ENCODE measurements at regions not wholly inside any gene's neighbourhood (a gene's known extent, or its start where the extent isn't known, plus 50 kb on each side); places are given as distances from the start of the nearest gene placed in this dataset.

DNA sequence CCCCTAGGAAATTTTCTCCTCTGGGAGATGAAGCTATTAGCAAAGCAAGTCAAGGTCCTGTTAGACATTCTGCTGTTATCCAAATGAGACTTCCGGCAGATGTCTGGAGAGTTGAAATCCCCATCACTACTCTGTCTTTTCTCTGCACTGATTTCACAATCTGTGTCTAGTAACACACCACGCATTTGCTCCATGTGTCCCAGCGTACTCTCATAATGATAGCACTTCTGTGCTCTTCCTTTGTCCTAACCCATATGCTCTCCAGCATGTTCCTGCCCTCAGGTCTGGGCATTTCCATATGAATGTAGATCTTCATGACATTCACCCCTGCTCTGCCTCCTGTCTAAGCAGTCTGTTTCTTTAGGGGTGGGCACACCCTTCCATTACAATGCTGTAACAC is 1949.0 kb upstream of the WWC1 start:
- no peak overlapping the region for H2BK120ac ChIP-seq (ENCODE audit: insufficient read depth, low read length, poor library complexity)
- H3K79me1 ChIP-seq (ENCODE audit: low read length): no peaks in the 10 kb centered on the region
- H4K91ac ChIP-seq (ENCODE audit: low read depth, low read length): no peak overlapping the region
- H3K27me3 ChIP-seq (ENCODE audit: insufficient read depth, low read length): no peaks in the 10 kb centered on the region
- H2BK5ac ChIP-seq (ENCODE audit: low read depth, low read length, poor library complexity): no peak overlapping the region
- no peak overlapping the region for H3K4ac ChIP-seq (ENCODE audit: low read depth, low read length)
- H3K4me1 ChIP-seq (ENCODE audit: control insufficient read depth in 1 of 2, insufficient read depth in 2 of 2, low read length in 2 of 2): no peaks in the 10 kb centered on the region
- H3K4me2 ChIP-seq (ENCODE audit: low read length): no peak overlapping the region
- H3K23ac ChIP-seq (ENCODE audit: low read length): no peak overlapping the region
- H3K9me3 ChIP-seq (ENCODE audit: insufficient read depth, low read depth, low read length): no peaks in the 10 kb centered on the region
- H4K8ac ChIP-seq (ENCODE audit: low read depth, low read length): no peak overlapping the region
- DNase-seq: no peak
- no peak overlapping the region for H2BK12ac ChIP-seq (ENCODE audit: low read length)
- H4K12ac ChIP-seq (ENCODE audit: low read depth, low read length): no peak overlapping the region
- no peaks in the 10 kb centered on the region for H3K79me2 ChIP-seq (ENCODE audit: control insufficient read depth, insufficient read depth, low read length, poor library complexity)
- no peak overlapping the region for H3K4me3 ChIP-seq (ENCODE audit: low read depth, low read length)
- H3K14ac ChIP-seq (ENCODE audit: low read length): no peak overlapping the region
- WGBS (ENCODE audit: extremely low coverage, insufficient coverage, insufficient read length): no CpG with 5 or more reads among the region's 3 CpGs
- no peak overlapping the region for H2AK5ac ChIP-seq (ENCODE audit: low read length)
- no peak overlapping the region for H3K18ac ChIP-seq (ENCODE audit: low read length)
- H3K36me3 ChIP-seq (ENCODE audit: control insufficient read depth in 1 of 2, insufficient read depth in 2 of 2, low read length in 2 of 2): no peaks in the 10 kb centered on the region
- no peak overlapping the region for H2AFZ ChIP-seq (ENCODE audit: insufficient read depth, low read length, poor library complexity)
- no peak overlapping the region for H3K27ac ChIP-seq (ENCODE audit: low read depth, low read length)
- H3K9ac ChIP-seq (ENCODE audit: low read length): no peak overlapping the region

- Histone ChIP-seq H3K23ac (ENCODE audit: low read length) (no peak overlapping the region), H3K4me1 (ENCODE audit: control insufficient read depth in 1 of 2, insufficient read depth in 2 of 2, low read length in 2 of 2) (peaks cover 0 to 2% of the 10 kb centered on the region in 2 experiments), H2BK120ac (ENCODE audit: insufficient read depth, low read length, poor library complexity) (no peak overlapping the region), H3K4me2 (ENCODE audit: low read length) (no peak overlapping the region), H3K14ac (ENCODE audit: low read length) (no peak overlapping the region), H4K8ac (ENCODE audit: low read depth, low read length) (no peak overlapping the region), H3K79me2 (ENCODE audit: control insufficient read depth, insufficient read depth, low read length, poor library complexity) (no peaks in the 10 kb centered on the region), H3K9me3 (ENCODE audit: insufficient read depth, low read depth, low read length) (no peaks in the 10 kb centered on the region), H4K12ac (ENCODE audit: low read depth, low read length) (no peak overlapping the region), H3K27ac (ENCODE audit: low read depth, low read length) (no peak overlapping the region), H2AK5ac (ENCODE audit: low read length) (no peak overlapping the region), H4K91ac (ENCODE audit: low read depth, low read length) (no peak overlapping the region), H3K36me3 (ENCODE audit: control insufficient read depth in 1 of 2, insufficient read depth in 2 of 2, low read length in 2 of 2) (no peaks in the 10 kb centered on the region), H2AFZ (ENCODE audit: insufficient read depth, low read length, poor library complexity) (no peak overlapping the region), H3K4ac (ENCODE audit: low read depth, low read length) (no peak overlapping the region), H3K4me3 (ENCODE audit: low read depth, low read length) (no peak overlapping the region), H3K18ac (ENCODE audit: low read length) (no peak overlapping the region), H3K9ac (ENCODE audit: low read length) (no peak overlapping the region), H3K27me3 (ENCODE audit: insufficient read depth, low read length) (no peaks in the 10 kb centered on the region), H3K79me1 (ENCODE audit: low read length) (no peaks in the 10 kb centered on the region), H2BK5ac (ENCODE audit: low read depth, low read length, poor library complexity) (no peak overlapping the region), H2BK12ac (ENCODE audit: low read length) (no peak overlapping the region)
- no peak for DNase-seq
- WGBS (ENCODE audit: extremely low coverage, insufficient coverage, insufficient read length): no CpG with 5 or more reads among the region's 3 CpGs
Observed at GRCh38 chr5:166346726-166347374, 1944.6 kb upstream of the WWC1 start.

DNA sequence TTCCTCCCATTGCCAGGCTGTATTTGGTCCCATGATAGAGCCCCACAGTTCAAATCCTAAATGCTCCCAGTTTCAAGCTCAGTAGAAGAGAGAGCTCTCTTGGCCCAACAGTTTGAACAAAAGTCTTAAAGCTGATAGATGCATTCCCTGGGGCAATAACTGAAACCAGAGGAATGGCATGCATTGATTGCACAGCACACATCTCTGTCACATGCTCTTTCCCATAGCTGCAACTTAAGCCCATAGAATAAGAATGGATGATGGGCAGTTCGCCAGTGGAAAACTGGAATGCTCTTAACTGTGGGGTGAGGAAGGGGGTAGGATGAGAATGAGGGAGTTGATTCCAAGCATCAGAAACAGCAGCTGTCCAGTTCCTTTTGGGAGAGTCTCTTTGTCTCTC is 1942.4 kb upstream of the WWC1 start:
- Histone ChIP-seq H3K79me2 (ENCODE audit: control insufficient read depth, insufficient read depth, low read length, poor library complexity) (no peaks in the 10 kb centered on the region), H4K8ac (ENCODE audit: low read depth, low read length) (no peak overlapping the region), H2AK5ac (ENCODE audit: low read length) (no peak overlapping the region), H3K18ac (ENCODE audit: low read length) (no peak overlapping the region), H2AFZ (ENCODE audit: insufficient read depth, low read length, poor library complexity) (no peak overlapping the region), H3K9me3 (ENCODE audit: insufficient read depth, low read depth, low read length) (no peaks in the 10 kb centered on the region), H3K27ac (ENCODE audit: low read depth, low read length) (no peak overlapping the region), H3K4ac (ENCODE audit: low read depth, low read length) (no peak overlapping the region), H2BK120ac (ENCODE audit: insufficient read depth, low read length, poor library complexity) (no peak overlapping the region), H3K4me2 (ENCODE audit: low read length) (no peak overlapping the region), H3K36me3 (ENCODE audit: control insufficient read depth in 1 of 2, insufficient read depth in 2 of 2, low read length in 2 of 2) (no peaks in the 10 kb centered on the region), H3K27me3 (ENCODE audit: insufficient read depth, low read length) (no peaks in the 10 kb centered on the region), H3K4me1 (ENCODE audit: control insufficient read depth in 1 of 2, insufficient read depth in 2 of 2, low read length in 2 of 2) (peaks cover 0 to 2% of the 10 kb centered on the region in 2 experiments), H2BK12ac (ENCODE audit: low read length) (no peak overlapping the region), H3K79me1 (ENCODE audit: low read length) (no peaks in the 10 kb centered on the region), H3K14ac (ENCODE audit: low read length) (no peak overlapping the region), H2BK5ac (ENCODE audit: low read depth, low read length, poor library complexity) (no peak overlapping the region), H4K91ac (ENCODE audit: low read depth, low read length) (no peak overlapping the region), H3K23ac (ENCODE audit: low read length) (no peak overlapping the region), H4K12ac (ENCODE audit: low read depth, low read length) (no peak overlapping the region), H3K9ac (ENCODE audit: low read length) (no peak overlapping the region), H3K4me3 (ENCODE audit: low read depth, low read length) (no peak overlapping the region)
- WGBS (ENCODE audit: extremely low coverage, insufficient coverage, insufficient read length): no CpG with 5 or more reads among the region's 1 CpG
- peak in 1 of 2 donors; percentile 19 for DNase-seq

- Histone ChIP-seq H4K91ac (ENCODE audit: low read depth, low read length) (no peak overlapping the region), H3K9me3 (ENCODE audit: insufficient read depth, low read depth, low read length) (no peaks in the 10 kb centered on the region), H3K27ac (ENCODE audit: low read depth, low read length) (no peak overlapping the region), H2AK5ac (ENCODE audit: low read length) (no peak overlapping the region), H3K4ac (ENCODE audit: low read depth, low read length) (no peak overlapping the region), H2AFZ (ENCODE audit: insufficient read depth, low read length, poor library complexity) (no peak overlapping the region), H2BK12ac (ENCODE audit: low read length) (no peak overlapping the region), H3K18ac (ENCODE audit: low read length) (no peak overlapping the region), H4K12ac (ENCODE audit: low read depth, low read length) (no peak overlapping the region), H3K4me2 (ENCODE audit: low read length) (no peak overlapping the region), H3K9ac (ENCODE audit: low read length) (no peak overlapping the region), H3K23ac (ENCODE audit: low read length) (no peak overlapping the region), H3K27me3 (ENCODE audit: insufficient read depth, low read length) (no peaks in the 10 kb centered on the region), H3K4me3 (ENCODE audit: low read depth, low read length) (no peak overlapping the region), H3K4me1 (ENCODE audit: control insufficient read depth in 1 of 2, insufficient read depth in 2 of 2, low read length in 2 of 2) (peaks cover 0 to 2% of the 10 kb centered on the region in 2 experiments), H2BK120ac (ENCODE audit: insufficient read depth, low read length, poor library complexity) (no peak overlapping the region), H3K79me2 (ENCODE audit: control insufficient read depth, insufficient read depth, low read length, poor library complexity) (no peaks in the 10 kb centered on the region), H2BK5ac (ENCODE audit: low read depth, low read length, poor library complexity) (no peak overlapping the region), H3K79me1 (ENCODE audit: low read length) (peaks cover 4% of the 10 kb centered on the region), H4K8ac (ENCODE audit: low read depth, low read length) (no peak overlapping the region), H3K14ac (ENCODE audit: low read length) (no peak overlapping the region), H3K36me3 (ENCODE audit: control insufficient read depth in 1 of 2, insufficient read depth in 2 of 2, low read length in 2 of 2) (no peaks in the 10 kb centered on the region)
- no CpG with 5 or more reads among the region's 2 CpGs for WGBS (ENCODE audit: extremely low coverage, insufficient coverage, insufficient read length)
- no peak for DNase-seq
Observed at GRCh38 chr5:166353580-166353979, 1937.9 kb upstream of the WWC1 start.

Measured in trophoblast cell (in vitro differentiated cells and primary cell).